Fibroblast of lung (primary cell): ENCODE measurements at regions not wholly inside any gene's neighbourhood (a gene's known extent, or its start where the extent isn't known, plus 50 kb on each side); places are given as distances from the start of the nearest gene placed in this dataset.

Experiments
- DNase-seq, 2 donors: peaks; one replicate each; pipeline versions ENCODE4 v3.0.0 to v3.0.0-alpha.2; 2010; ENCODE audit warnings: low read depth in 2 of 2
- H2AFZ ChIP-seq: 2 replicates; pipeline ENCODE4 v1.5.1; 2012; ENCODE audit warnings: low read length, control low read depth, inconsistent platforms
- H3K27ac ChIP-seq: 2 replicates; pipeline ENCODE4 v1.5.1; 2011; ENCODE audit warnings: low read length, control low read depth; ENCODE audit not compliant: insufficient read depth
- H3K27me3 ChIP-seq: 2 replicates; pipeline ENCODE4 v1.5.1; 2011; ENCODE audit warnings: mild to moderate bottlenecking, low read length; ENCODE audit not compliant: control insufficient read depth, insufficient read depth
- H3K36me3 ChIP-seq: 2 replicates; pipeline ENCODE4 v1.5.1; 2011; ENCODE audit warnings: low read length; ENCODE audit not compliant: control insufficient read depth, insufficient read depth
- H3K4me1 ChIP-seq: 2 replicates; pipeline ENCODE4 v1.5.1; 2011; ENCODE audit warnings: low read length; ENCODE audit not compliant: control insufficient read depth, insufficient read depth; ENCODE audit errors: extremely low read depth
- H3K4me2 ChIP-seq: 2 replicates; pipeline ENCODE4 v1.5.1; 2011; ENCODE audit warnings: low read length, control low read depth; ENCODE audit not compliant: insufficient read depth; ENCODE audit errors: extremely low read depth
- H3K4me3 ChIP-seq, 4 experiments: fragments of 200-600 bp in 1 of 4; sonication (generic) in 1 of 4; replicated peaks in 1 of 4; 2 replicates each; pipeline ENCODE4 v1.5.1; 2011 to 2016; ENCODE audit warnings: low read length in 4 of 4, low read depth in 3 of 4, mild to moderate bottlenecking in 3 of 4, control low read depth in 2 of 4, inconsistent platforms in 1 of 4, mixed read lengths in 1 of 4; ENCODE audit not compliant: insufficient read depth in 1 of 4; ENCODE audit errors: control extremely low read depth in 1 of 4
- H3K79me2 ChIP-seq: 2 replicates; pipeline ENCODE4 v1.5.1; 2012; ENCODE audit warnings: mild to moderate bottlenecking, low read length, inconsistent platforms; ENCODE audit not compliant: control insufficient read depth, insufficient read depth
- H3K9ac ChIP-seq: 2 replicates; pipeline ENCODE4 v1.5.1; 2011; ENCODE audit warnings: mild to moderate bottlenecking, low read length, control low read depth; ENCODE audit not compliant: insufficient read depth
- H3K9me3 ChIP-seq: 2 replicates; pipeline ENCODE4 v1.5.1; 2012; ENCODE audit warnings: low read depth, low read length; ENCODE audit not compliant: control insufficient read depth, insufficient read depth
- H4K20me1 ChIP-seq: 2 replicates; pipeline ENCODE4 v1.5.1; 2011; ENCODE audit warnings: low read length; ENCODE audit not compliant: control insufficient read depth, insufficient read depth; ENCODE audit errors: extremely low read depth
- CTCF ChIP-seq, 2 donors: IDR thresholded peaks in 1 of 2; conservative IDR thresholded peaks in 1 of 2; 1 replicate in 1 of 2; 2 replicates in 1 of 2; pipeline ENCODE4 v1.5.1; 2011 to 2012; ENCODE audit warnings: low read length in 2 of 2, control low read depth in 1 of 2, inconsistent platforms in 1 of 2, low read depth in 1 of 2, mild to moderate bottlenecking in 1 of 2
- EZH2 ChIP-seq: IDR thresholded peaks from 2 replicates; pipeline ENCODE4 v1.5.1; 2012; ENCODE audit warnings: low read length, control low read depth, mild to moderate bottlenecking; ENCODE audit errors: missing control alignments

GRCh38 chr5:135191084-135191826 lies 157.2 kb upstream of the PITX1 start:
- TF ChIP-seq CTCF (conservative IDR thresholded peaks at IDR 0.05 in 1 of 2, IDR thresholded peaks at IDR 0.05 in 1 of 2; ENCODE audit: low read depth in 1 of 2, low read length in 2 of 2), result peak; percentile 82 to 88
- no peak for TF ChIP-seq EZH2
- Histone ChIP-seq H3K4me2 (peak overlapping the region; percentile 72), H3K4me1 (peaks cover 14% of the 10 kb centered on the region), H2AFZ (peak overlapping the region; percentile 70), H3K27ac (no peak overlapping the region), H3K9ac (no peak overlapping the region), H3K36me3 (no peaks in the 10 kb centered on the region), H4K20me1 (no peaks in the 10 kb centered on the region), H3K79me2 (no peaks in the 10 kb centered on the region), H3K4me3 (peak overlapping the region in 3 of 4 experiments; percentile 28 to 45 (median 30)), H3K9me3 (no peaks in the 10 kb centered on the region), H3K27me3 (no peaks in the 10 kb centered on the region)
- DNase-seq, result peak; percentile 63 to 72

DNA sequence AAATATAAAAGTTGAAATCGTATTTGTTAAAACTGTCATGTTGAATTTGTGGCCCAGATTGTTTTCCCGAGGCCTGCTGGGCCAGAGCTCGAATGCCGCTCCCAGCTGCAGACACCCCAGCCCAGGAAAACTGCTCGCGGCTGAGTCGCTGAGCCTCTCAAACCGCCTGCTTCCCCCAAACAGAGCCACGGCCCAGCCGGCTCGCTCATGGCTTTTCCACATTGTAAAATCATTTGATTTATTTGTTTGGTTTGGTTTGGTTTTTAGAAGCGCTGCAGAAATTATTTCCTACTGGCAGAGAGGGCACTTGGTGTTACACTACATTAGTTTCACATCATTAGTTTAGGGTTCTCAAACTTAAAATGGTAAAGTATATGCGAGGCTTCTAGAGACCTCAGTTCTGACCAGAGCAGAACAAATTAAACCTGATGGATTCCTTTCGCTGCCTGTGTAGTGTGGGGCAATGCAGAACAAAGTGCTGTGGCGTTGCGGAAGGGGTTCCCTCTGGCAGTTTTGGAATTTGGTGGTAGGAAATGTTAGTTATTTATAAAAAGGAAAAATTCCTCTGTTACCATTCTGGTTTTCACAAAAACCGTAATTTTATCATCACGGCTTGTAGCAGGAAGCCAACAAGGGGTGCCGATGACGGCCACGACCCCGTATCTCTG lies 156.5 kb upstream of the PITX1 start:
- Histone ChIP-seq H4K20me1 (no peaks in the 10 kb centered on the region), H3K4me3 (no peak overlapping the region), H3K36me3 (no peaks in the 10 kb centered on the region), H3K27ac (no peak overlapping the region), H3K4me2 (peak overlapping the region; percentile 72), H3K4me1 (peaks cover 14% of the 10 kb centered on the region), H3K79me2 (no peaks in the 10 kb centered on the region), H3K9ac (no peak overlapping the region), H3K9me3 (no peaks in the 10 kb centered on the region), H3K27me3 (no peaks in the 10 kb centered on the region), H2AFZ (no peak overlapping the region)
- TF ChIP-seq EZH2, result no peak
- TF ChIP-seq CTCF (conservative IDR thresholded peaks at IDR 0.05 in 1 of 2, IDR thresholded peaks at IDR 0.05 in 1 of 2; ENCODE audit: low read depth in 1 of 2, low read length in 2 of 2), result no peak
- no peak for DNase-seq

DNA sequence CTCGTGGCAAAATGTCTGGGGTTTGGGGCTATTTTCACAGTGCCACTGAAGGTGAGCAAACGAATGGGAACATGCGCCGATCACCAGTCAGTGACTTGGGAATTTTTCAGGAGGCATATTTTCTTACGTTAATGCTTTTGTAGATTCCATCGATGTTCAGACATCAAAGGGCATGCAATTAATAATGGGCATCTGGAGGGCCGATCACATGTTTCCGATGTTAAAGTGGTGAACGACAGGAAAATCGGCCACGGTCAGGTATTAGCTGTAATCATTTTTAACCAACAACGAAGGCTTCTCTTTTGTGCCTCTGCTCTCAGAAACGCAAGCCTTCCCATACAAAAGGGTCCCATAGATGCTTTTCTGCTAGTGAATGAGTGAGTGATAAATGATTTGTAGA lies 155.0 kb upstream of the PITX1 start:
- no peaks in the 10 kb centered on the region for H3K79me2 ChIP-seq
- TF ChIP-seq EZH2 (no peak), CTCF (conservative IDR thresholded peaks at IDR 0.05 in 1 of 2, IDR thresholded peaks at IDR 0.05 in 1 of 2; ENCODE audit: low read depth in 1 of 2, low read length in 2 of 2) (no peak)
- no peak overlapping the region for H2AFZ ChIP-seq

More for the DNA sequence above, 155.0 kb upstream of the PITX1 start:
- no peaks in the 10 kb centered on the region for H3K9me3 ChIP-seq
- no peak overlapping the region for H3K4me3 ChIP-seq
- H3K4me1 ChIP-seq, result peaks cover 4% of the 10 kb centered on the region
- peaks cover 1% of the 10 kb centered on the region for H3K27me3 ChIP-seq
- no peak for DNase-seq
- no peak overlapping the region for H3K27ac ChIP-seq
- no peaks in the 10 kb centered on the region for H3K36me3 ChIP-seq
- H3K4me2 ChIP-seq, result no peak overlapping the region
- no peak overlapping the region for H3K9ac ChIP-seq
- no peaks in the 10 kb centered on the region for H4K20me1 ChIP-seq
